GM12872 (cell line): ENCODE measurements at regions not wholly inside any gene's neighbourhood (a gene's known extent, or its start where the extent isn't known, plus 50 kb on each side); places are given as distances from the start of the nearest gene placed in this dataset.

Source experiments
- CTCF ChIP-seq: IDR thresholded peaks from 3 replicates; pipeline ENCODE4 v1.5.1; 2011; ENCODE audit warnings: low read depth, mild to moderate bottlenecking, low read length, moderate library complexity; ENCODE audit not compliant: insufficient read depth

- no peak for TF ChIP-seq CTCF
Observed at GRCh38 chr16:86288716-86289294, 221.5 kb upstream of the FOXF1 start.

DNA sequence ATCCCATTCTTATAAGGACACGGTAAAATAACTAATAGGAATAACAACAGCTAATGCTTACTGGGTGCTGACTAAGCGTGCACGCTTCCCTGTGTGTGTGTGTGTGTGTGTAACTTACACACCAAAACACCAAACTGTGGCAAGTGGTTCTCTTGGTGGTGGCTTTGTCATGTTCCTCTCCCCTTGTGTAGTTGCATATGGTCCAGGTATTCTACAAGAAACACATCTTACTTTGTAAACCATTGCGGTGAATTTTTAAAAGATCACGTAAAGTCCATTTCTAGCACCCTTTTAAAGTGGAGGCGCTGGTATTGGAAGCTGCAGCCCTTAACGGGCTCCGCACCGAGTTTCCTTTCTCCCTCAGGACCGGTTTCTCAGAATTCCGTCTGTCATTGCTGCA lies 221.0 kb upstream of the FOXF1 start:
- no peak for TF ChIP-seq CTCF

- no peak for TF ChIP-seq CTCF
Observed at GRCh38 chr16:86289907-86290306, 220.4 kb upstream of the FOXF1 start.

DNA sequence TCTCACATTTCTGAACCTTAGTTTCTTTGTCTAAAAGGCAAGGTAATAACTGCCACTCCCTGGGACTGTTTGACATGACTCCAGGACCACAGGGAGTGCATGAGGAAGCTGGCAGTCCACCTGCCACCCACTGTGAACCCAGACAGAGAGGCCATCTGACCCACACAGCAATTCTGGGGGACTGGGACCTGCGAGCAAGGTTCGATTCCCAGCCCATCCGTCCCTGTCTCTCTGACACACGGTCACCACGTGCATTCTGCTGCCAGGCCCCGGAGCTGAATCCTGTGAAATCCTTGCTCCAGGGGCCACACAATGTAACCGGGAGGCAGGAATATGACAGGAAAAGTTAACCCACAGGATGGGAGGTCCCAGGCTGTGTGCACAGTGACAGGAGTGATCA lies 218.8 kb upstream of the FOXF1 start:
- no peak for TF ChIP-seq CTCF

DNA sequence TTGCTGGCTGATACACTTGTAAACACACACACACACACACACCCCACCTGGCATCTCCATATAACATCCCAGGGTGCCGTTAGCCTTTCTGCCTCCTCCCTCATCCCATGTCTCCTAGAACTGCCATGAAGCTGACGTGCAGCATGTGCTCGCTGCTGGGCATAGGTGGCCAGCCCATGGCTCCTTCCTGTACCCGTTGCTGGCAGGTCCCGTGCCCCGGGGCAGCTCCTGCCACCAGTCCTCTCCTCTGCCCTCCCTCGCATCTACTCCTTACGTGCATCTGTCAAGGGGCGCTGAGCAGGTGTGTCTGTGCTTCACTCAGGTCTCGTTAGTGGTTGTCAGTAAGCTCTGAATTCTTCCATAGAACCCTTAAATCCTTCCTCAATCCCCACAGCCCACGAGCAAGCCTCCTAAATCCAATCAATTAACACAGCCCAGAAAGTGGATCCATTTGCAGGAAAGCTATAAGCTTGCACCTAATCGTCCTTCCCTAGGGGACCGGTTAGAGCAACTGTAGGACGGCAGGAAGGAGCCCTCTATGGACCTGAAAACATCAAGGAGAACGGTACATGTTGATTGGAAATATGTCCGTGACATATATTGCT lies 218.1 kb upstream of the FOXF1 start:
- no peak for TF ChIP-seq CTCF

DNA sequence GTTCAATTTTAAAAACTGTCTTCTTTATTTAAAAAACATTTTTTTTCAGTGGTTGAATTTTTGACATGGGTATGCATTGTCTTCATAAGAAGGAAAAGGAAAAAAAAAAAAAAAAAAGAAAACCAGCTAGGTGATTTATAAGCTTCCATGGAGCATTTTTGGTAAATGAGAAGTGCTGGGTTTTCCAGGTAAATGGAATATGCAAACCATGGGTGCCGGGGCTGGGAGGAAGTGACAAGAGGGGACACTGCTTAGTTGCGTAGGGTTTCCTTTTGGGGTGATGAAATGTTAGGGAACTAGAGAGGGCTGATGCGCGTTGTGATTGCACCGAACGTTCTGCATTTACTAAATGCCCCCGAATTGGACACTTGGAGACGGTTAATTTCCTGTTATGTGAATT lies 217.4 kb upstream of the FOXF1 start:
- no peak for TF ChIP-seq CTCF

DNA sequence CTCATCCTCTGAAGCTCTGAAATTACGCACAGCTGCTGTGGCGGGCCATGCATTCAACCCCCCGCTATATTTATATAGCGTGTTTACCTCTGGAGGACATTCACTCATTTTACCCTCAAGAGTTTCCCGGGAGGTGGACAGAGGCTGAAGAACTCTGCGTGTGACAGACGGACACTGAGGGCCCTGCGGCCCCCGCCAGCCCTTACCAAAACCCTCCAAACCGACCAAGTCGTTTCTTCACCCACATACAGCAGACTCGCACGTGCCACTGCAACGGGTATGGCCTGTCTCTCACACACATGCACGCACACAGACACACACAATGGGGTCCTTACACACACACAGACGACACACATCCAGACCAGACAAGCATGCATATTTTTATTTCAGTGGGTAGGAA lies 216.4 kb upstream of the FOXF1 start:
- TF ChIP-seq CTCF: no peak
